CD4-positive, alpha-beta memory T cell (primary cell): ENCODE measurements at regions not wholly inside any gene's neighbourhood (a gene's known extent, or its start where the extent isn't known, plus 50 kb on each side); places are given as distances from the start of the nearest gene placed in this dataset.
A peak's percentile ranks its signal among the peaks of the same experiment; 100 is the strongest.

Source experiments
- CTCF ChIA-PET: fragments of 350-600 bp; sonication (Branson Sonifier 250); formaldehyde crosslinking; loops from one replicate; lab custom pipeline; 2021; ENCODE audit warnings: inconsistent platforms; ENCODE audit not compliant: partially characterized antibody; lab: Charles Lee
- POLR2A ChIA-PET: fragments of 350-600 bp; sonication (Branson Sonifier 250); formaldehyde crosslinking; loops from one replicate; lab custom pipeline; 2021; ENCODE audit not compliant: partially characterized antibody; lab: Charles Lee
- DNase-seq, 5 donors: peaks; one replicate each; pipeline versions ENCODE4 v3.0.0 to v3.0.0-alpha.2; 2020 to 2022; ENCODE audit warnings: mixed read lengths in 1 of 5
- H3K27ac ChIP-seq: one replicate; pipeline ENCODE4 v1.7.0; 2013; ENCODE audit warnings: low read depth, low read length
- H3K27me3 ChIP-seq: 2 replicates; pipeline ENCODE4 v1.7.0; 2013; ENCODE audit warnings: mild to moderate bottlenecking, low read length, moderate library complexity; ENCODE audit not compliant: insufficient read depth
- H3K36me3 ChIP-seq: 2 replicates; pipeline ENCODE4 v1.7.0; 2013; ENCODE audit warnings: mild to moderate bottlenecking, low read length, moderate library complexity; ENCODE audit not compliant: insufficient read depth
- H3K4me1 ChIP-seq: 2 replicates; pipeline ENCODE4 v1.7.0; 2013; ENCODE audit warnings: mild to moderate bottlenecking, low read length, moderate library complexity; ENCODE audit not compliant: insufficient read depth
- H3K4me3 ChIP-seq, 2 donors: one replicate each; pipeline ENCODE4 v1.7.0; 2013; ENCODE audit warnings: low read length in 2 of 2, mild to moderate bottlenecking in 1 of 2
- H3K9me3 ChIP-seq, 2 donors: one replicate each; pipeline ENCODE4 v1.7.0; 2013; ENCODE audit warnings: low read length in 2 of 2, control low read depth in 1 of 2; ENCODE audit not compliant: control insufficient read depth in 1 of 2
- H3K27ac Mint-ChIP-seq, 7 donors: one replicate each; pipeline ENCODE4 v1.8.0; 2020 to 2021; ENCODE audit warnings: mixed read lengths in 7 of 7, mild to moderate bottlenecking in 6 of 7, inconsistent platforms in 3 of 7, moderate library complexity in 3 of 7
- H3K27me3 Mint-ChIP-seq, 2 donors: one replicate each; pipeline ENCODE4 v1.8.0; 2020 to 2021; ENCODE audit warnings: mixed read lengths in 2 of 2
- H3K36me3 Mint-ChIP-seq, 2 donors: one replicate each; pipeline ENCODE4 v1.8.0; 2020 to 2021; ENCODE audit warnings: mixed read lengths in 2 of 2, inconsistent platforms in 1 of 2, mild to moderate bottlenecking in 1 of 2
- H3K4me1 Mint-ChIP-seq, 4 donors: one replicate each; pipeline ENCODE4 v1.8.0; 2020 to 2021; ENCODE audit warnings: mixed read lengths in 4 of 4, mild to moderate bottlenecking in 1 of 4
- H3K4me3 Mint-ChIP-seq, 8 donors: one replicate each; pipeline ENCODE4 v1.8.0; 2020 to 2021; ENCODE audit warnings: mixed read lengths in 8 of 8, mild to moderate bottlenecking in 7 of 8, moderate library complexity in 6 of 8, inconsistent platforms in 3 of 8
- H3K9me3 Mint-ChIP-seq, 8 donors: one replicate each; pipeline ENCODE4 v1.8.0; 2020 to 2021; ENCODE audit warnings: mixed read lengths in 8 of 8, mild to moderate bottlenecking in 5 of 8, inconsistent platforms in 3 of 8, moderate library complexity in 1 of 8
- intact Hi-C: fragments of 100-400 bp; cut with micrococcal nuclease; formaldehyde crosslinking; loops from one replicate; pipeline ENCODE4 v1.15.1; 2023

DNA sequence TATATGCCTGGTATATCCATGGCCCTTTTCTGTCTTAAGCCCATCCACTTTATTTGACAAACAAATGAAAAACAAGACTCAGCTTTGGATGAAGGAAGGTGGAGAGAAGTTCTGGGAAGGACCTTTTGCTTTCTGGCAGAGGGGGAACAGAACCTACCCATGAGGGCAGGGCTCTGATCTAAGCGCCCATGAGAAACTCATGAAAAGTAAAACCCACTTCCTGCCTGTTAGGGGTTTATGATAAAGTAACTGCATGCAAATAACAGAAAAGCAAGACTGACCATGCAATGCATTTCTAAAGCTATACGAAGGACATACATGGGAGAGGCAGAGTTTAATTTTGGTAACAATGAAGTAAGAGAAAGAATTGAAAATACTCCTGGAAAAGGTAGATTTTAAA lies 181.9 kb upstream of the ADRA1B start:
- POLR2A ChIA-PET: no interaction called here
- H3K4me3 Mint-ChIP-seq: peak overlapping the region in 1 of 8 donors; percentile 32
- Histone ChIP-seq H3K4me1 (no peaks in the 10 kb centered on the region), H3K4me3 (no peak overlapping the region), H3K27me3 (no peaks in the 10 kb centered on the region), H3K36me3 (no peaks in the 10 kb centered on the region), H3K27ac (no peak overlapping the region), H3K9me3 (no peaks in the 10 kb centered on the region)
- H3K36me3 Mint-ChIP-seq: no peaks in the 10 kb centered on the region
- H3K9me3 Mint-ChIP-seq: peaks cover 0 to 4% (median 0%) of the 10 kb centered on the region in 8 donors
- peak overlapping the region in 1 of 7 donors; percentile 11 for H3K27ac Mint-ChIP-seq
- intact Hi-C loops: no loop called here
- DNase-seq: no peak
- CTCF ChIA-PET: no interaction called here
- peaks cover 20 to 25% of the 10 kb centered on the region in 2 donors for H3K27me3 Mint-ChIP-seq
- peaks cover 0 to 5% (median 0%) of the 10 kb centered on the region in 4 donors for H3K4me1 Mint-ChIP-seq

DNA sequence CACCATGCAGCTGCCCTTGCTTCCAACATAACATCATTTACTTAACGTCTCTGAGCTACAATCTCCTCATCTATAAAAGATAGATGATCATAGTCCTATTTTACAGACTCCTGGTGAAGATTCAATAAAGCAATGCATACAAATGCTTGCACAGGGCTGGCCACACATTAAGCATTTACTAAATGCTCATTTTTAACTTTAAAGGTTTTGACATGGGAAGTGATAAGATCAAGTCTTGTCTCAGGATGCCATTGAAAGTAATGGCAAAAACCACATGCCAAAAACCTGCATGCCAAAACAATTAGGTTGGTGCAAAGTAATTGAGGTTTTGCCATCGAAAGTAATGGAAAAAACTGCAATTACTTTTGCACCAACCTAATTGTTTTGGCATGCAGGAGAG lies 181.2 kb upstream of the ADRA1B start:
- Mint-ChIP-seq H3K4me1 (peaks cover 0 to 5% (median 0%) of the 10 kb centered on the region in 4 donors), H3K4me3 (no peak overlapping the region), H3K36me3 (no peaks in the 10 kb centered on the region), H3K9me3 (peaks cover 0 to 4% (median 0%) of the 10 kb centered on the region in 8 donors), H3K27me3 (peaks cover 20 to 24% of the 10 kb centered on the region in 2 donors), H3K27ac (no peak overlapping the region)
- POLR2A ChIA-PET: no interaction called here
- no peak overlapping the region for H3K27ac ChIP-seq
- no peaks in the 10 kb centered on the region for H3K4me1 ChIP-seq
- H3K9me3 ChIP-seq: no peaks in the 10 kb centered on the region
- no peak overlapping the region for H3K4me3 ChIP-seq
- no peak for DNase-seq
- no peaks in the 10 kb centered on the region for H3K36me3 ChIP-seq
- CTCF ChIA-PET: no interaction called here
- H3K27me3 ChIP-seq: no peaks in the 10 kb centered on the region
- intact Hi-C loops: no loop called here

- Mint-ChIP-seq H3K27ac (no peak overlapping the region), H3K27me3 (peaks cover 18 to 19% of the 10 kb centered on the region in 2 donors), H3K4me3 (no peak overlapping the region), H3K36me3 (no peaks in the 10 kb centered on the region), H3K4me1 (peaks cover 0 to 5% (median 0%) of the 10 kb centered on the region in 4 donors), H3K9me3 (peaks cover 0 to 8% (median 3%) of the 10 kb centered on the region in 8 donors)
- no peaks in the 10 kb centered on the region for H3K4me1 ChIP-seq
- no peak overlapping the region for H3K27ac ChIP-seq
- no peaks in the 10 kb centered on the region for H3K9me3 ChIP-seq
- CTCF ChIA-PET: no interaction called here
- H3K27me3 ChIP-seq: no peaks in the 10 kb centered on the region
- no peak overlapping the region for H3K4me3 ChIP-seq
- intact Hi-C loops: no loop called here
- POLR2A ChIA-PET: no interaction called here
- no peak for DNase-seq
- H3K36me3 ChIP-seq: no peaks in the 10 kb centered on the region
These were observed 180.3 kb upstream of the ADRA1B start for GRCh38 chr5:159735749-159736660.

DNA sequence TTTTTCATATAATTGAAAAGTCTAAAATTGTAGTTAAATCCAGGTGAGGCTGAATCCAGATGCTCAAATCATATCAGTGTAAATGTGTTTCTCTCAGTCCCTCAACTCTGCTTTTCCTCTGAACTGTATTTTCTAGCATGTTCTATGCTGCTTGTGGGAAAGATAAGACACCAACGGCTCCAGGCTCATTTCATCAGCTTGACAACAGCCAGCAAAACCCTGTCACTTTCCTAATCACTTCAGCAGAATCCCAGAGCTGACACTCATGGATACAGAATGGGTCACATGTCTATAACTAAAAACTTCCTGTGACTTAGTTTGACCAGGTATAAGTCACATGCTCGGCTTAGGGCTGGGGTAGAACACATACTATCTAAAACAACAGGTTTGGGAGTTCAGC lies 179.4 kb upstream of the ADRA1B start:
- Histone ChIP-seq H3K4me3 (no peak overlapping the region), H3K27ac (no peak overlapping the region), H3K36me3 (no peaks in the 10 kb centered on the region), H3K9me3 (no peaks in the 10 kb centered on the region), H3K27me3 (no peaks in the 10 kb centered on the region), H3K4me1 (no peaks in the 10 kb centered on the region)
- H3K27me3 Mint-ChIP-seq: peaks cover 16 to 18% of the 10 kb centered on the region in 2 donors
- H3K4me1 Mint-ChIP-seq: peaks cover 0 to 5% (median 0%) of the 10 kb centered on the region in 4 donors
- no peak overlapping the region for H3K27ac Mint-ChIP-seq
- intact Hi-C loops: no loop called here
- H3K4me3 Mint-ChIP-seq: no peak overlapping the region
- H3K9me3 Mint-ChIP-seq: peaks cover 0 to 9% (median 3%) of the 10 kb centered on the region in 8 donors
- CTCF ChIA-PET: no interaction called here
- POLR2A ChIA-PET: no interaction called here
- no peaks in the 10 kb centered on the region for H3K36me3 Mint-ChIP-seq
- no peak for DNase-seq

- Mint-ChIP-seq H3K9me3 (peaks cover 0 to 9% (median 3%) of the 10 kb centered on the region in 8 donors), H3K27me3 (peaks cover 16 to 18% of the 10 kb centered on the region in 2 donors), H3K27ac (no peak overlapping the region), H3K4me1 (peaks cover 0 to 3% (median 0%) of the 10 kb centered on the region in 4 donors), H3K36me3 (no peaks in the 10 kb centered on the region), H3K4me3 (no peak overlapping the region)
- ChIA-PET CTCF (no interaction called here), POLR2A (no interaction called here)
- no peak overlapping the region for H3K4me3 ChIP-seq
- no peak for DNase-seq
- H3K27me3 ChIP-seq: no peaks in the 10 kb centered on the region
- H3K9me3 ChIP-seq: no peaks in the 10 kb centered on the region
- no peaks in the 10 kb centered on the region for H3K4me1 ChIP-seq
- no peak overlapping the region for H3K27ac ChIP-seq
- intact Hi-C loops: no loop called here
- no peaks in the 10 kb centered on the region for H3K36me3 ChIP-seq
These were observed 179.0 kb upstream of the ADRA1B start for GRCh38 chr5:159737263-159737662.

DNA sequence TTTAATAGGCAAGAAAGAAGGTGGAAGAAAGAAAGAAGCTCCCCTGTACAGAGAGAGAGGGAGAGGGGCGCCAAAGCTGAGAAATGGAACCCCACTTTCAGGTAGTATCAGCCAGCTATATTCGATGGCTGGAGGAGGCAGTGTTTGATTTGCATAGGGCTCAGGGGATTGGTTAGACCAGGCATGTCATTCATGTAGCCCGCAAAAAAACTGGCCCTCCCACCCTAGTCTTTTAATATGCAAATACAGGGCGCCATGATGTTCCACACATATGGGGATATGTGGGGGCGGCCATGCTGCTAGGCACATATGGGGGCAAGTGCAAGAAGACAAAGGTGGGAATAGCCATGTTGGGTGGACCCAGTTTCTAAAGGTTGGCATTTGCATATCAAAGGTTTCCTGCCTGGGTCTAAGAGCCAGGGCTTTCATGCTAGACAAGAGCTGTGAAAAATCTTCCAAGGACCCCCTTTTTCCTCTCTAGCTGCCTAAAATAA lies 174.4 kb upstream of the ADRA1B start:
- CTCF ChIA-PET: no interaction called here
- intact Hi-C loops: no loop called here

DNA sequence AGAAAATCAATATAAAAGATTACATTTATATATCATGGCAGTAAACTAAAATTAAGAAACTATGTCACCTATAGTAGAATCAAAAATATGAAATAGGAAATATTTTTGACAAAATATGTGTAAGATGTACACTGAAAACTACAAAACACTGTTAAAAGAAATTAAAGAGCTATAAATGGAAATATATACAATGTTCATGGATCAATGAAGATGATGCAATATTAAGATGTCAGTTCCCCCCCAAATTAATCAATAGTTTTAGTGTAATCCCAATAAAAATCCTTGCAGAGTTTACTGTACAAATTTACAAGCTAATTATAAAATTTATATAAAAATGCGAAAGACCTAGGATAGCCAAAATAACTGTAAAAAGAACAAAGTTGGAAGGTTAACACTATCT lies 173.0 kb upstream of the ADRA1B start:
- H3K4me1 Mint-ChIP-seq: no peaks in the 10 kb centered on the region
- H3K9me3 Mint-ChIP-seq: peaks cover 0 to 9% (median 2%) of the 10 kb centered on the region in 8 donors
- ChIA-PET POLR2A (no interaction called here), CTCF (no interaction called here)
- H3K27ac ChIP-seq: no peak overlapping the region
- no peak overlapping the region for H3K4me3 ChIP-seq
- H3K27me3 ChIP-seq: no peaks in the 10 kb centered on the region
- peaks cover 0 to 7% of the 10 kb centered on the region in 2 donors for H3K27me3 Mint-ChIP-seq
- H3K27ac Mint-ChIP-seq: no peak overlapping the region
- no peak overlapping the region for H3K4me3 Mint-ChIP-seq
- intact Hi-C loops: no loop called here
- H3K9me3 ChIP-seq: no peaks in the 10 kb centered on the region
- no peak for DNase-seq
- no peaks in the 10 kb centered on the region for H3K4me1 ChIP-seq
- H3K36me3 Mint-ChIP-seq: no peaks in the 10 kb centered on the region
- no peaks in the 10 kb centered on the region for H3K36me3 ChIP-seq

More for the DNA sequence above, 174.4 kb upstream of the ADRA1B start:
- H3K4me1 ChIP-seq: no peaks in the 10 kb centered on the region
- H3K27ac ChIP-seq: no peak overlapping the region
- H3K4me1 Mint-ChIP-seq: no peaks in the 10 kb centered on the region
- POLR2A ChIA-PET: no interaction called here
- H3K4me3 Mint-ChIP-seq: no peak overlapping the region
- H3K27ac Mint-ChIP-seq: no peak overlapping the region
- H3K4me3 ChIP-seq: no peak overlapping the region
- no peaks in the 10 kb centered on the region for H3K36me3 ChIP-seq
- H3K27me3 Mint-ChIP-seq: peaks cover 4 to 10% of the 10 kb centered on the region in 2 donors
- no peaks in the 10 kb centered on the region for H3K9me3 ChIP-seq
- H3K36me3 Mint-ChIP-seq: no peaks in the 10 kb centered on the region
- no peaks in the 10 kb centered on the region for H3K27me3 ChIP-seq
- no peak for DNase-seq
- peaks cover 0 to 9% (median 2%) of the 10 kb centered on the region in 8 donors for H3K9me3 Mint-ChIP-seq
